B cell (primary cell): ENCODE measurements at regions not wholly inside any gene's neighbourhood (a gene's known extent, or its start where the extent isn't known, plus 50 kb on each side); places are given as distances from the start of the nearest gene placed in this dataset.

ENCODE experiments used
- ATAC-seq: fragments of 200-7000 bp; cut with Tn5 transposase; one replicate; pipeline ENCODE4 v1.10.0; 2021; ENCODE audit warnings: low read depth, mild to moderate bottlenecking, moderate number of reproducible peaks, moderate library complexity
- CTCF ChIA-PET: fragments of 350-600 bp; sonication (Branson Sonifier 250); formaldehyde crosslinking; loops from one replicate; lab custom pipeline; 2021; ENCODE audit warnings: antibody characterized with exemption, inconsistent platforms; lab: Charles Lee
- POLR2A ChIA-PET: fragments of 350-600 bp; sonication (Branson Sonifier 250); formaldehyde crosslinking; loops from one replicate; lab custom pipeline; 2021; ENCODE audit warnings: antibody characterized with exemption; lab: Charles Lee
- DNase-seq: peaks from one replicate; pipeline ENCODE4 v3.0.0; 2013
- H2AFZ ChIP-seq: 2 replicates; pipeline ENCODE4 v1.6.1; 2012; ENCODE audit warnings: mild to moderate bottlenecking, low read depth, low read length; ENCODE audit not compliant: insufficient read depth, poor library complexity, severe bottlenecking
- H3K27ac ChIP-seq, 2 donors: 1 replicate in 1 of 2; 2 replicates in 1 of 2; pipeline ENCODE4 v1.5.1; 2012 to 2013; ENCODE audit warnings: low read length in 2 of 2, mild to moderate bottlenecking in 2 of 2, moderate library complexity in 1 of 2
- H3K27me3 ChIP-seq, 4 experiments: fragments of 200-600 bp in 1 of 4; sonication (generic) in 1 of 4; replicated peaks in 1 of 4; 1 replicate in 2 of 4; 2 replicates in 2 of 4; pipeline versions ENCODE4 v1.6.1 to v1.7.0; 2013 to 2016; ENCODE audit warnings: low read length in 3 of 4, mild to moderate bottlenecking in 2 of 4, mixed read lengths in 1 of 4, moderate library complexity in 1 of 4; ENCODE audit not compliant: insufficient read depth in 4 of 4, control insufficient read depth in 3 of 4; ENCODE audit errors: control extremely low read depth in 1 of 4
- H3K36me3 ChIP-seq, 2 experiments: replicated peaks in 1 of 2; 1 replicate in 1 of 2; 2 replicates in 1 of 2; pipeline versions ENCODE4 v1.6.1 to v1.7.1; 2013; ENCODE audit warnings: low read length in 1 of 2; ENCODE audit not compliant: insufficient read depth in 2 of 2, control insufficient read depth in 1 of 2; ENCODE audit errors: control extremely low read depth in 1 of 2, extremely low read depth in 1 of 2
- H3K4me1 ChIP-seq, 2 donors: fragments of 200-600 bp in 1 of 2; sonication (generic) in 1 of 2; 1 replicate in 1 of 2; 2 replicates in 1 of 2; pipeline versions ENCODE4 v1.5.1 to v1.6.1; 2013 to 2017; ENCODE audit warnings: low read length in 2 of 2; ENCODE audit not compliant: control insufficient read depth in 2 of 2, insufficient read depth in 2 of 2
- H3K4me2 ChIP-seq: replicated peaks from 2 replicates; pipeline ENCODE3; 2012; ENCODE audit warnings: mild to moderate bottlenecking, low read depth, low read length; ENCODE audit not compliant: poor library complexity, severe bottlenecking
- H3K4me3 ChIP-seq, 5 experiments: fragments of 200-600 bp in 1 of 5; sonication (generic) in 1 of 5; 1 replicate in 3 of 5; 2 replicates in 2 of 5; pipeline versions ENCODE4 v1.5.1 to v1.7.0; 2011 to 2016; ENCODE audit warnings: low read length in 4 of 5, mild to moderate bottlenecking in 4 of 5, low read depth in 2 of 5, control low read depth in 1 of 5, moderate library complexity in 1 of 5; ENCODE audit not compliant: insufficient read depth in 1 of 5; ENCODE audit errors: control extremely low read depth in 1 of 5, extremely low read depth in 1 of 5
- H3K79me2 ChIP-seq: fragments of 200-600 bp; sonication (generic); one replicate; pipeline ENCODE4 v1.6.0; 2016; ENCODE audit warnings: low read length; ENCODE audit not compliant: control insufficient read depth, insufficient read depth
- H3K9ac ChIP-seq: fragments of 200-600 bp; sonication (generic); 2 replicates; pipeline ENCODE4 v1.6.1; 2017; ENCODE audit warnings: mild to moderate bottlenecking, low read length, moderate library complexity
- H3K9me3 ChIP-seq, 3 donors: one replicate each; pipeline versions ENCODE4 v1.6.1 to v1.7.1; 2013; ENCODE audit warnings: low read length in 2 of 3; ENCODE audit not compliant: control insufficient read depth in 2 of 3, insufficient read depth in 1 of 3; ENCODE audit errors: control extremely low read depth in 1 of 3
- H4K20me1 ChIP-seq: 2 replicates; pipeline ENCODE4 v1.6.0; 2012; ENCODE audit warnings: mild to moderate bottlenecking, low read length; ENCODE audit not compliant: insufficient read depth, control insufficient read depth, poor library complexity, severe bottlenecking
- H3K27ac Mint-ChIP-seq: one replicate; pipeline ENCODE4 v1.8.0; 2021; ENCODE audit warnings: mixed read lengths
- H3K27me3 Mint-ChIP-seq: one replicate; pipeline ENCODE4 v1.8.0; 2021; ENCODE audit warnings: mixed read lengths
- H3K4me1 Mint-ChIP-seq: one replicate; pipeline ENCODE4 v1.8.0; 2021; ENCODE audit warnings: mixed read lengths
- H3K4me3 Mint-ChIP-seq: one replicate; pipeline ENCODE4 v1.8.0; 2021; ENCODE audit warnings: mixed read lengths
- H3K9me3 Mint-ChIP-seq: one replicate; pipeline ENCODE4 v1.8.0; 2022; ENCODE audit warnings: mixed read lengths; ENCODE audit not compliant: insufficient read depth
- CTCF ChIP-seq: fragments of 200-600 bp; IDR thresholded peaks from one replicate; pipeline ENCODE4 v1.8.0; 2022; ENCODE audit warnings: antibody characterized with exemption, mild to moderate bottlenecking
- EZH2 ChIP-seq: IDR thresholded peaks from 2 replicates; pipeline ENCODE4 v1.6.1; 2012; ENCODE audit warnings: borderline replicate concordance, low read depth, mild to moderate bottlenecking, moderate library complexity, low read length; ENCODE audit not compliant: insufficient read depth, poor library complexity, severe bottlenecking
- WGBS: methylation state at CpG from one replicate; pipeline ENCODE4 v1.1.5; 2013; ENCODE audit warnings: missing lambda C conversion rate; ENCODE audit not compliant: insufficient coverage; 5-methylcytosine and 5-hydroxymethylcytosine counted together
- intact Hi-C: fragments of 100-400 bp; cut with micrococcal nuclease; formaldehyde crosslinking; loops from one replicate; pipeline ENCODE4 v1.10.0; 2022

GRCh38 chr1:11594625-11595024 lies 59.6 kb downstream of the FBXO2 start:
- no peak for TF ChIP-seq CTCF
- TF ChIP-seq EZH2 = no peak
- no peak for DNase-seq
- Histone ChIP-seq H3K27me3 (peaks cover 0 to 12% (median 0%) of the 10 kb centered on the region in 4 experiments), H2AFZ (no peak overlapping the region), H3K4me3 (no peak overlapping the region), H4K20me1 (no peaks in the 10 kb centered on the region), H3K9me3 (peaks cover 0 to 6% (median 0%) of the 10 kb centered on the region in 3 donors), H3K4me1 (no peaks in the 10 kb centered on the region), H3K27ac (no peak overlapping the region), H3K36me3 (no peaks in the 10 kb centered on the region), H3K9ac (no peak overlapping the region), H3K79me2 (no peaks in the 10 kb centered on the region), H3K4me2 (no peak overlapping the region)
- no peak overlapping the region for H3K27ac Mint-ChIP-seq
- peaks cover 37% of the 10 kb centered on the region for H3K27me3 Mint-ChIP-seq
- intact Hi-C loops = no loop called here
- WGBS = 87% methylated on average over 3 of the region's 4 CpGs
- H3K9me3 Mint-ChIP-seq = peaks cover 2% of the 10 kb centered on the region
- H3K4me1 Mint-ChIP-seq = no peaks in the 10 kb centered on the region
- no peak overlapping the region for H3K4me3 Mint-ChIP-seq
- no peak for ATAC-seq
- POLR2A ChIA-PET = no interaction called here
- CTCF ChIA-PET = no interaction called here

- H3K4me2 ChIP-seq = no peak overlapping the region
- ChIA-PET CTCF (no interaction called here), POLR2A (no interaction called here)
- H3K9ac ChIP-seq = no peak overlapping the region
- no peak overlapping the region for H3K4me3 ChIP-seq
- Mint-ChIP-seq H3K27me3 (peaks cover 37% of the 10 kb centered on the region), H3K4me3 (no peak overlapping the region), H3K27ac (no peak overlapping the region), H3K9me3 (peaks cover 2% of the 10 kb centered on the region), H3K4me1 (no peaks in the 10 kb centered on the region)
- H3K4me1 ChIP-seq = no peaks in the 10 kb centered on the region
- H3K27ac ChIP-seq = no peak overlapping the region
- intact Hi-C loops = no loop called here
- H3K27me3 ChIP-seq = peaks cover 0 to 12% (median 0%) of the 10 kb centered on the region in 4 experiments
- no peaks in the 10 kb centered on the region for H3K79me2 ChIP-seq
- ATAC-seq = no peak
- H3K36me3 ChIP-seq = no peaks in the 10 kb centered on the region
- DNase-seq = no peak
- WGBS = 6% methylated on average over 8 of the region's 12 CpGs
- no peak overlapping the region for H2AFZ ChIP-seq
- H4K20me1 ChIP-seq = no peaks in the 10 kb centered on the region
- TF ChIP-seq CTCF (no peak), EZH2 (no peak)
- peaks cover 0 to 6% (median 0%) of the 10 kb centered on the region in 3 donors for H3K9me3 ChIP-seq
Observed at GRCh38 chr1:11594222-11594621, 60.0 kb downstream of the FBXO2 start.
